HG02943 (cell line): ENCODE measurements at regions not wholly inside any gene's neighbourhood (a gene's known extent, or its start where the extent isn't known, plus 50 kb on each side); places are given as distances from the start of the nearest gene placed in this dataset.

Experiments used
- ATAC-seq: cut with Tn5 transposase; IDR thresholded peaks from one replicate; pipeline ENCODE4 v1.9.1; 2021; ENCODE audit warnings: mild to moderate bottlenecking, low read depth, moderate library complexity; ENCODE audit not compliant: unreplicated experiment

DNA sequence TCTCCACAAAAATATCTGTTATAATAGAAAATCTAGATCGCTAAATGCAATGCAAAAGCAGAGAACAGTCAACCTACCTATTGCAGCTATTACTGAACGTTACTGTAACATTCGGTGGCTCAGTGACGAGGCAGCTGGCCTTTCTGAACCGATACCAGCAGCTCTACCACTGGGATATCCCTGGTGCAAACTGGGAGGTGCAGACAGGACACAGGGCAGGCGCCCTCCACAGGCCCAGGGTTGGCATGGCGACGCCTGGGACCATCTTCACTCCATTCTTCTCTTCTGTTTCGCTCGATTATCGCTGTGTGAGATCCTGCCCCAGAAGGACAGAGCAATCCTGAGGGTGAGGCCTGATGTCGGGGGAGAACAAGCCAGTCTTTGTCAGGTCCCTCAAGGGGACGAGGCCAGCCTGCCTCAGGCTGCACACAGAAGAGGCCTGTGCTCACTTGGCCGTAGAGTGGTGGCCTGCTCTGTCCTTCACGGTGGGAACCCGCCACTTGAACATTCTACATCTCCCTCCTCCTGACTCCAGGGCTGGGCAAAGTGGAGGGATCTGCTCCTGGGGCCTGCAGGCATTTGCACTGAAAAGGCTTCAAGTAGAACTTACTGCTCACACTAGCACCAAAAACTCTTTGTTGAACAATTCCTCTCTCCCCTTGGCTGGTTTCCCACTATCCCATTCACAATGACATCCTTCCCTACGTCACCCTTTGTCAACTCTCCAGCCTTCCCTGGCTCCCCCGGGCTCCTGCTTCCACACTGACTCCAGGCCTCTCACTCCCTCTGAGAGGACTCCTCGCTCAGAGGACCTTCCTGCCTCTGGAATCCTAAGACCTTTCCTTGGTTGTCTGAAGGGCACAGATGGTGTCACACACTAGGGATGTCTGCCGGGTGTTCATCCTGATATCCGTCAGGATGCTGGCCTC, 49.7 kb downstream of the CYRIA start:
- ATAC-seq = no peak

DNA sequence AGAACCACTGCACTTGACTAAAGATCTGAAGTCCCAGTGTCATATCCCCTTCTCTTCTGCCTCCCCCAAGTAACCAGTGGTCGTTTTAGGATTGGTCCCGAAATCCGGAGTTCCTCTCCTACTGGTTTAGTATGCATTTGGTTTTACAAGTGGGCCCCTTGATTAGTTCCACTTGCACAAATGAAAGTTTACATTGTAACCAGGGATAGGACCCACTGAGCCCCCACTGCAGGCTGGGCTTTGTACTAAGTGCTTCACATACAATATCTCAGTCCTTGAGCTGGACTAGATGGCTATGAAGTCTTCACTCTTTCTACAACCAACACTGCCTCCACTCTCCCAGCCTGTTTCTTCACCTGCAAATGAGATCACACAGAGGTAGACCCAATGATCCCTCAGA, 50.4 kb downstream of the CYRIA start:
- ATAC-seq = no peak

- no peak for ATAC-seq
These were observed 51.2 kb downstream of the CYRIA start for GRCh38 chr2:16614314-16614860.

DNA sequence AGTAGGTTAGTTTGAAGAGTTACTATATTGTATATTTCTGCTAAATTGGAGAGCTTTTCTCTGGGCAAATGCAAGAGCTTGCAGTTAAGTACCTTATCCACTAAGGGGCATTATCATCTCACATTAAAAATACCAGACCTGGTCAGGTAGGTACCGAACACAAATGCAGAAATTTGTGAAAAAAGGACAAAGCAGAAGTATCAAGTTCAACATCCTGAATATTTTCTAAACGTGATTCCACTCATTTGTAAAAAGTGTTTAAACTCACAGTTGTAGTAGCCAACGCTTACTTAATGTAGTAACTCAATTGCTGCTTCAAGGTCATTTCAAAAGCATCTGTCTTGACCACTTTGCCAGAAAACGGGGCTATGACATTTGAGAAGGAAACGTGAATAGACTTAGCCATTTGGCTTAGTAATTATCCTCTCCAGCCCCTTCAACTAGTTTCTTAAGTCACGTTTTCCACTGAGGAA, 52.1 kb downstream of the CYRIA start:
- ATAC-seq = no peak

DNA sequence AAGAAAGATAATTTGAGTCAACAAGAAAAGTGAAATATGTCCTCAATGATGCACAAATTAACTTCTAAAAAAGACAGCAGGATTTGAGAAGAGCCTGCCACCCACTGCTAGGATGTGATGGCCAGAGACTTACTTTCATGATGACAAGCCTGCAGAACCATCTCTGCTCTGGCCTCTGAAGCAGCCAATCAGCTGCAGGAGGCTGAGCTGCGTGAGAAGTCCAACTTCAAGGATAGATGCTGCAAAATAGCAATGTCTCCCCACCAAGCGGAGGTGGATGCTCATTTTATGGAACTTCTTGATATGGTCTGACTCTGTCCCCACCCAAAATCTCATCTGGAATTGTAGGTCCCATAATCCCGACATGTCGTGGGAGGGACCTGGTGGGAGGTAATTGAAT, 53.1 kb downstream of the CYRIA start:
- no peak for ATAC-seq

GRCh38 chr2:16609786-16610185, 55.8 kb downstream of the CYRIA start:
- no peak for ATAC-seq

- peak; percentile 95 for ATAC-seq
These were observed 56.7 kb downstream of the CYRIA start for GRCh38 chr2:16608661-16609643.

DNA sequence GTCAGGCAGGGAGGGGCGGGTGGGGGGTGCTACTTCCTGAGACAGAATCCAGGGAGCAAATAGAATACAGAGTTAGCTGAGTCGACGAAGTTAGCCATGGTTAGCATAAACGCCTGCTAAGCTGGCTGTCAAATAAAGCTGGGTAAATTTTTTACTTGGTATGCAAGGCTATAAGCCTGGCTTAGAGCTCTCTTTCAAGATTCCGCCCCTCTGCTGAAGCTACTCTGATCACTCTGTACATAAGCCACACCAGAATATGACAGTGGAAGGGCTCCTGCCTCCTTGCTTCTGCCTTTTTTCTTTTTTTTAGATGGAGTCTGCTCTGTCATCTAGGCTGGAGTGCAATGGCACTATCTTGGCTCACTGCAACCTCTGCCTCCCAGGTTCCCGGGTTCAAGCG, 58.3 kb downstream of the CYRIA start:
- ATAC-seq = no peak

DNA sequence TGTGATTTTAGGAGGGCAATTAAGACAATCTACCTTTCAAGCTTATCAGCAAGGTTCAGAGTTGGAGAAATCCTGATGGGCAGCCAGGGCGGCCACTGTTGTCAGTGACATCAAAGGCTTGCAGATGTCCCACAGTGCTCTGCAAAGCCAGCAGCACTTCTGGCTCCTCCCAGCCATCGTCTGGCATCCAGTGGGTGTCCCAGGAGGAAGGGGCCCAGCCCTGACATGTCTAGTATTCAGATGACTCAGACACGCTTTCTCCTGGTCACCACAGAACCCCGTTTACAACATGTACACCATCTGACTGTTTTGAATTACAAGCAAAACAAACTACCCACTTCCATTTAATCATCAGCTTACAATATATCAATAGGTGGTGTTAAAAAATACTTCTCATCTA, 61.4 kb downstream of the CYRIA start:
- no peak for ATAC-seq

GRCh38 chr2:16591370-16591933, 74.2 kb downstream of the CYRIA start:
- ATAC-seq = no peak

GRCh38 chr2:16589465-16589864, 76.2 kb downstream of the CYRIA start:
- no peak for ATAC-seq

GRCh38 chr2:16588565-16588964, 77.1 kb downstream of the CYRIA start:
- ATAC-seq = no peak

DNA sequence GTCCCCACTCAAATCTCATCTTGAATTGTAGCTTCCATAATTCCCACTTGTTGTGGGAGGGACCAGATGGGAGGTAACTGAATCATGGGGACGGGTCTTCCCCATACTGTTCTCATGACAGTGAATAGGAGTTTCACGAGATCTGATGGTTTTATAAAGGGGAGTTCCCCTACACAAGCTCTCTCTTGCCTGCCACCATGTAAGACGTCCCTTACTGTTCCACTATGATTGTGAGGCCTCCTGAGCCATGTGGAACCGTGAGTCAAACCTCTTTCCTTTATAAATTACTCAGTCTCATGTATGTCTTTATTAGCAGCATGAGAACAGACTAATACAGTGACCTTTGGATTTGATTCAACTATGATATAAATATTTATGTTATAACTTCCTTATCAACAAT, 78.0 kb downstream of the CYRIA start:
- no peak for ATAC-seq

- ATAC-seq = no peak
These were observed 80.7 kb downstream of the CYRIA start for GRCh38 chr2:16584824-16585540.

DNA sequence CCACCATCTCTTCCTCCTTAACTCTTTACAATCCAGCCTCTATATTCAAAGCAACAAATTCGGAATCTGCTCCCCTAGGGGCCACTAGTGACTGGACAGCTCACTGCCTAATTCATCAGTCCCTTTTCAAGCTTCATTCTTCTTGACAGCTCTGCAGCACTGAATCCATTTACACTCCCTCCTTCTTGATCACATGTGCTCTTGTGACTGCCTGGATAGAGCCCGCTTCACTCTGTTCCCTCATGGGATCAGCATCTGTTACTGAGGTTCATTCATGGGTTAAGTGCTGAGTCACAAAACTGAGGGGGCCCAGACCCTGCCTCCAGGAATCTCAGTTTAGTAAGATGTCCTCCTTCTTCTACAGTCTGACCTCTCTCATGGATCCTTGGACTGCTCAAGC, 81.5 kb downstream of the CYRIA start:
- ATAC-seq = no peak

GRCh38 chr2:16581241-16581640, 84.4 kb downstream of the CYRIA start:
- no peak for ATAC-seq

- no peak for ATAC-seq
These were observed 87.6 kb downstream of the CYRIA start for GRCh38 chr2:16578081-16578480.

- no peak for ATAC-seq
These were observed 95.1 kb downstream of the CYRIA start for GRCh38 chr2:16570516-16570915.

DNA sequence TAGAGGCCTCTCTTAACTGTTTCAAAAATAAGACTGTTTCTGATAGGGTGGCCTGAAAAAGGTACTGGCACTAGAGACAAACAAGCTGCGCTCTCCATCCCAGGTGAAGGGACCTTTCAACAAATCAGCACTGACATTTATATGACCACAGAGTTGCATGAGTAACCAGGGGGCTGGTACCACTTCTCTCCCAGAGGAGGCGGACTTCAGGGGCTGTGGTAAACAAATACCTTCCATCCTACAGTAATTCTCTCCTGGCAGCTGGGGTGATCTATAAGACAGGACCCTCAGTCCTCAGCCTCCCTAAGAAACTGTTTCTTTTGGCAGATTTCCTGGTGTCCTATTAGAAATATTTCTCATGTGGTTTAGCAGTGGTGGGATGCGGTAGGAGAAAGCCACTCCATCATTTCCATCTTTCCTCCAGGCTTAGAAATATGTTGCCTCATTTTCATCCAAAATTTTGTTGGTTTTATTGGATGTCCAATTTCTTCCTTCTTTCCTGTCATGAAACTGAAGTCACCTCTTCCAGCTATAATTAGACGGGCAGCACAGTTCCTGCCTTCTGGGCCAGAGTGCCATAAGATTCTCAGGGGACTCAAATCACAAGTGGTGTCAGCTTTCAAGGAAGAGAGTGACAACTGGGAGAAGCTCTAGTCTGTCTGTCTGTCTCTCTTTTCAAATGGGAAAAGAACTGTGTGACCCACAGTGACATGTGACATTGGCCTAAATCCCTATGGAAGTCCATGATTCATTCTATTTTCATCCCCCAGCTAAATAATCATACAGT, 96.4 kb downstream of the CYRIA start:
- ATAC-seq = no peak
